Parathyroid adenoma (tissue), 2 donors: ENCODE measurements at regions not wholly inside any gene's neighbourhood (a gene's known extent, or its start where the extent isn't known, plus 50 kb on each side); places are given as distances from the start of the nearest gene placed in this dataset.
"Not testable (repeated sequence)": the region's sequence is repeated elsewhere in the genome, so short reads cannot be mapped to it uniquely, and the experiment has no call there.

Experiments
- H2AFZ ChIP-seq: fragments of 300-600 bp; sonication (generic); one replicate; pipeline ENCODE4 v1.7.0; 2017; ENCODE audit warnings: antibody characterized with exemption, mild to moderate bottlenecking
- H3K27ac ChIP-seq: fragments of 300-600 bp; sonication (generic); one replicate; pipeline ENCODE4 v1.7.0; 2017
- H3K27me3 ChIP-seq: fragments of 300-600 bp; sonication (generic); one replicate; pipeline ENCODE4 v1.7.0; 2017; ENCODE audit warnings: low read length; ENCODE audit not compliant: control insufficient read depth, insufficient read depth
- H3K36me3 ChIP-seq: fragments of 300-600 bp; sonication (generic); one replicate; pipeline ENCODE4 v1.7.0; 2017; ENCODE audit warnings: low read length; ENCODE audit not compliant: control insufficient read depth, insufficient read depth
- H3K4me1 ChIP-seq: fragments of 300-600 bp; sonication (generic); one replicate; pipeline ENCODE4 v1.7.0; 2017; ENCODE audit warnings: control low read depth
- H3K4me2 ChIP-seq: fragments of 300-600 bp; sonication (generic); one replicate; pipeline ENCODE4 v1.7.0; 2017; ENCODE audit warnings: low read length
- H3K4me3 ChIP-seq: fragments of 300-600 bp; sonication (generic); one replicate; pipeline ENCODE4 v1.7.0; 2017; ENCODE audit warnings: low read depth, low read length
- H3K79me2 ChIP-seq: fragments of 300-600 bp; sonication (generic); one replicate; pipeline ENCODE4 v1.7.0; 2017; ENCODE audit warnings: control low read depth
- H3K9ac ChIP-seq: fragments of 300-600 bp; sonication (generic); one replicate; pipeline ENCODE4 v1.7.0; 2017; ENCODE audit warnings: mild to moderate bottlenecking
- H3K9me3 ChIP-seq: fragments of 300-600 bp; sonication (generic); one replicate; pipeline ENCODE4 v1.7.0; 2017; ENCODE audit warnings: low read length; ENCODE audit not compliant: control insufficient read depth
- CTCF ChIP-seq: fragments of 300-600 bp; sonication (generic); IDR thresholded peaks from one replicate; pipeline ENCODE4 v1.7.0; 2017; ENCODE audit warnings: antibody characterized with exemption, mild to moderate bottlenecking
- donor health status: primary hyperparathyroidism.

- Histone ChIP-seq H2AFZ (no peak overlapping the region), H3K4me3 (no peak overlapping the region), H3K27ac (no peak overlapping the region), H3K9ac (no peak overlapping the region), H3K79me2 (no peaks in the 10 kb centered on the region), H3K36me3 (no peaks in the 10 kb centered on the region), H3K4me2 (no peak overlapping the region), H3K4me1 (no peaks in the 10 kb centered on the region), H3K27me3 (no peaks in the 10 kb centered on the region), H3K9me3 (no peaks in the 10 kb centered on the region)
- TF ChIP-seq CTCF: no peak
Measured at GRCh38 chr1:218930472-218931241, 243.0 kb upstream of the LYPLAL1 start.

- H2AFZ ChIP-seq: no peak overlapping the region
- H3K27ac ChIP-seq: no peak overlapping the region
- no peak for TF ChIP-seq CTCF
- H3K27me3 ChIP-seq: no peaks in the 10 kb centered on the region
- H3K4me2 ChIP-seq: no peak overlapping the region
- H3K36me3 ChIP-seq: no peaks in the 10 kb centered on the region
- no peak overlapping the region for H3K4me3 ChIP-seq
- H3K79me2 ChIP-seq: no peaks in the 10 kb centered on the region
- H3K9me3 ChIP-seq: no peaks in the 10 kb centered on the region
- H3K9ac ChIP-seq: no peak overlapping the region
- no peaks in the 10 kb centered on the region for H3K4me1 ChIP-seq
Measured at GRCh38 chr1:218931324-218931723, 242.4 kb upstream of the LYPLAL1 start.

- H3K9ac ChIP-seq: no peak overlapping the region
- no peaks in the 10 kb centered on the region for H3K9me3 ChIP-seq
- no peak overlapping the region for H3K4me2 ChIP-seq
- no peak overlapping the region for H3K27ac ChIP-seq
- H3K36me3 ChIP-seq: no peaks in the 10 kb centered on the region
- TF ChIP-seq CTCF: no peak
- H3K4me1 ChIP-seq: no peaks in the 10 kb centered on the region
- no peak overlapping the region for H3K4me3 ChIP-seq
- H3K27me3 ChIP-seq: no peaks in the 10 kb centered on the region
- no peak overlapping the region for H2AFZ ChIP-seq
- H3K79me2 ChIP-seq: no peaks in the 10 kb centered on the region
Measured at GRCh38 chr1:218933513-218933912, 240.2 kb upstream of the LYPLAL1 start.

GRCh38 chr1:218935408-218935807 is 238.3 kb upstream of the LYPLAL1 start:
- H3K27ac ChIP-seq, H2AFZ ChIP-seq: not testable (repeated sequence)

GRCh38 chr1:218938259-218938658 is 235.4 kb upstream of the LYPLAL1 start:
- no peak overlapping the region for H3K9ac ChIP-seq
- no peak overlapping the region for H3K27ac ChIP-seq
- H3K36me3 ChIP-seq: no peaks in the 10 kb centered on the region
- H3K79me2 ChIP-seq: no peaks in the 10 kb centered on the region
- no peak overlapping the region for H3K4me2 ChIP-seq
- no peaks in the 10 kb centered on the region for H3K4me1 ChIP-seq
- H3K4me3 ChIP-seq: no peak overlapping the region
- H3K9me3 ChIP-seq: no peaks in the 10 kb centered on the region
- H3K27me3 ChIP-seq: no peaks in the 10 kb centered on the region
- no peak for TF ChIP-seq CTCF
- H2AFZ ChIP-seq: no peak overlapping the region

More at GRCh38 chr1:218935408-218935807, 238.3 kb upstream of the LYPLAL1 start:
- not testable (repeated sequence) for H3K9ac ChIP-seq, H3K27me3 ChIP-seq, H3K79me2 ChIP-seq, H3K9me3 ChIP-seq, H3K4me2 ChIP-seq, H3K4me3 ChIP-seq, H3K4me1 ChIP-seq, H3K36me3 ChIP-seq
